H9 (cell line): ENCODE measurements at regions not wholly inside any gene's neighbourhood (a gene's known extent, or its start where the extent isn't known, plus 50 kb on each side); places are given as distances from the start of the nearest gene placed in this dataset.

Experiments used
- DNase-seq: peaks from one replicate; pipeline ENCODE4 v3.0.0-alpha.2; 2017
- H2AFZ ChIP-seq: one replicate; pipeline ENCODE4 v1.6.1; 2013; ENCODE audit warnings: mild to moderate bottlenecking, low read length, control low read depth, moderate library complexity
- H2AK5ac ChIP-seq: 2 replicates; pipeline ENCODE4 v1.6.1; 2013; ENCODE audit warnings: low read length, control low read depth, mixed read lengths; ENCODE audit not compliant: insufficient read length
- H2BK120ac ChIP-seq: one replicate; pipeline ENCODE4 v1.6.1; 2013; ENCODE audit warnings: low read depth, mild to moderate bottlenecking, low read length, control low read depth, inconsistent platforms; ENCODE audit not compliant: poor library complexity, severe bottlenecking
- H2BK12ac ChIP-seq: 2 replicates; pipeline ENCODE4 v1.6.1; 2013; ENCODE audit warnings: low read length, control low read depth, mixed read lengths, low read depth; ENCODE audit not compliant: insufficient read length
- H2BK15ac ChIP-seq: 2 replicates; pipeline ENCODE4 v1.6.1; 2013; ENCODE audit warnings: low read depth, low read length, control low read depth
- H2BK20ac ChIP-seq: one replicate; pipeline ENCODE4 v1.6.1; 2013; ENCODE audit warnings: low read depth, mild to moderate bottlenecking, low read length, control low read depth, inconsistent platforms; ENCODE audit not compliant: poor library complexity, severe bottlenecking
- H2BK5ac ChIP-seq: 2 replicates; pipeline ENCODE4 v1.6.1; 2013; ENCODE audit warnings: low read length, control low read depth, mixed read lengths; ENCODE audit not compliant: insufficient read length
- H3K14ac ChIP-seq: 2 replicates; pipeline ENCODE4 v1.6.1; 2013; ENCODE audit warnings: low read length, control low read depth; ENCODE audit not compliant: insufficient read depth
- H3K18ac ChIP-seq: 2 replicates; pipeline ENCODE4 v1.6.1; 2013; ENCODE audit warnings: low read depth, mild to moderate bottlenecking, mixed read lengths, low read length, control low read depth; ENCODE audit not compliant: insufficient read length
- H3K23ac ChIP-seq: 2 replicates; pipeline ENCODE4 v1.6.1; 2013; ENCODE audit warnings: low read length, control low read depth, mixed read lengths, low read depth; ENCODE audit not compliant: insufficient read length
- H3K23me2 ChIP-seq: 2 replicates; pipeline ENCODE4 v1.6.1; 2013; ENCODE audit warnings: low read depth, mild to moderate bottlenecking, mixed read lengths, low read length, control low read depth; ENCODE audit not compliant: insufficient read length, poor library complexity, severe bottlenecking
- H3K27ac ChIP-seq: 2 replicates; pipeline ENCODE4 v1.5.1; 2013; ENCODE audit warnings: low read length, control low read depth, mixed read lengths, low read depth; ENCODE audit not compliant: insufficient read length
- H3K27me3 ChIP-seq: 2 replicates; pipeline ENCODE4 v1.6.1; 2013; ENCODE audit warnings: low read length, control low read depth, inconsistent platforms; ENCODE audit not compliant: insufficient read depth
- H3K4ac ChIP-seq: 2 replicates; pipeline ENCODE4 v1.6.1; 2013; ENCODE audit warnings: low read depth, mild to moderate bottlenecking, control low read depth, inconsistent platforms, low read length, moderate library complexity
- H3K4me1 ChIP-seq: 2 replicates; pipeline ENCODE4 v1.6.1; 2013; ENCODE audit warnings: low read length, control low read depth, inconsistent platforms; ENCODE audit not compliant: insufficient read depth
- H3K4me2 ChIP-seq: 2 replicates; pipeline ENCODE4 v1.6.1; 2013; ENCODE audit warnings: low read length, control low read depth, mixed read lengths; ENCODE audit not compliant: insufficient read length, insufficient read depth
- H3K56ac ChIP-seq: 2 replicates; pipeline ENCODE4 v1.6.1; 2013; ENCODE audit warnings: low read depth, mild to moderate bottlenecking, mixed read lengths, low read length, control low read depth; ENCODE audit not compliant: insufficient read length
- H3K79me1 ChIP-seq: 2 replicates; pipeline ENCODE4 v1.6.1; 2013; ENCODE audit warnings: low read depth, mild to moderate bottlenecking, moderate library complexity, low read length, control low read depth, inconsistent platforms; ENCODE audit not compliant: insufficient read depth, poor library complexity, severe bottlenecking
- H3K79me2 ChIP-seq: 2 replicates; pipeline ENCODE4 v1.6.1; 2013; ENCODE audit warnings: low read length, control low read depth, inconsistent platforms; ENCODE audit not compliant: insufficient read depth
- H3K9ac ChIP-seq: 2 replicates; pipeline ENCODE4 v1.6.1; 2013; ENCODE audit warnings: low read length, control low read depth, mixed read lengths; ENCODE audit not compliant: insufficient read length; ENCODE audit errors: extremely low read depth
- H3K9me3 ChIP-seq: one replicate; pipeline ENCODE4 v1.6.1; 2013; ENCODE audit warnings: low read depth, low read length, inconsistent platforms; ENCODE audit not compliant: control insufficient read depth
- H3T11ph ChIP-seq: one replicate; pipeline ENCODE4 v1.6.1; 2013; ENCODE audit warnings: mild to moderate bottlenecking, low read length, control low read depth, inconsistent platforms
- H4K20me1 ChIP-seq: one replicate; pipeline ENCODE4 v1.6.1; 2013; ENCODE audit not compliant: control insufficient read depth, insufficient read length, insufficient read depth
- H4K5ac ChIP-seq: 2 replicates; pipeline ENCODE4 v1.6.1; 2013; ENCODE audit warnings: low read depth, mild to moderate bottlenecking, mixed read lengths, low read length, control low read depth; ENCODE audit not compliant: insufficient read length
- H4K8ac ChIP-seq: replicated peaks from 2 replicates; pipeline ENCODE4 v1.6.1; 2013; ENCODE audit warnings: low read length, control low read depth, mixed read lengths, low read depth; ENCODE audit not compliant: insufficient read length
- H4K91ac ChIP-seq: 2 replicates; pipeline ENCODE4 v1.6.1; 2013; ENCODE audit warnings: low read depth, mild to moderate bottlenecking, moderate library complexity, mixed read lengths, low read length, control low read depth; ENCODE audit not compliant: insufficient read length
- H3K27ac Mint-ChIP-seq, 3 experiments: 2 replicates in 2 of 3; 3 replicates in 1 of 3; pipeline ENCODE4 v1.8.0; 2020 to 2021; ENCODE audit warnings: mixed read lengths in 3 of 3, mild to moderate bottlenecking in 1 of 3, moderate library complexity in 1 of 3
- H3K27me3 Mint-ChIP-seq: 2 replicates; pipeline ENCODE4 v1.8.0; 2021; ENCODE audit warnings: low read depth, mild to moderate bottlenecking, moderate library complexity, mixed read lengths
- H3K36me3 Mint-ChIP-seq, 3 experiments: 2 replicates in 2 of 3; 3 replicates in 1 of 3; pipeline ENCODE4 v1.8.0; 2020 to 2021; ENCODE audit warnings: low read depth in 3 of 3, mixed read lengths in 3 of 3; ENCODE audit not compliant: insufficient read depth in 1 of 3
- H3K4me1 Mint-ChIP-seq, 2 experiments: 2 replicates each; pipeline ENCODE4 v1.8.0; 2020; ENCODE audit warnings: mixed read lengths in 2 of 2
- H3K4me3 Mint-ChIP-seq, 2 experiments: 2 replicates in 1 of 2; 3 replicates in 1 of 2; pipeline ENCODE4 v1.8.0; 2020 to 2021; ENCODE audit warnings: mild to moderate bottlenecking in 2 of 2, mixed read lengths in 2 of 2, moderate library complexity in 1 of 2
- H3K9me3 Mint-ChIP-seq, 2 experiments: 2 replicates in 1 of 2; 3 replicates in 1 of 2; pipeline ENCODE4 v1.8.0; 2020; ENCODE audit warnings: mild to moderate bottlenecking in 2 of 2, mixed read lengths in 2 of 2, moderate library complexity in 1 of 2
- WGBS: extraction: QIAGEN DNeasy Blood & Tissue Kit; methylation state at CpG from one replicate; pipeline ENCODE4 v1.1.7; 2013; ENCODE audit warnings: missing lambda C conversion rate, low lambda C conversion rate, mixed read lengths; ENCODE audit not compliant: insufficient read length; ENCODE audit errors: extremely low coverage; 5-methylcytosine and 5-hydroxymethylcytosine counted together
- TF ChIP-seq, protein P1 (sequence below): fragments of 200-600 bp; sonication (generic); conservative IDR thresholded peaks from 3 replicates; pipeline ENCODE4 v1.8.0; 2021; ENCODE audit warnings: antibody characterized with exemption, mild to moderate bottlenecking

DNA sequence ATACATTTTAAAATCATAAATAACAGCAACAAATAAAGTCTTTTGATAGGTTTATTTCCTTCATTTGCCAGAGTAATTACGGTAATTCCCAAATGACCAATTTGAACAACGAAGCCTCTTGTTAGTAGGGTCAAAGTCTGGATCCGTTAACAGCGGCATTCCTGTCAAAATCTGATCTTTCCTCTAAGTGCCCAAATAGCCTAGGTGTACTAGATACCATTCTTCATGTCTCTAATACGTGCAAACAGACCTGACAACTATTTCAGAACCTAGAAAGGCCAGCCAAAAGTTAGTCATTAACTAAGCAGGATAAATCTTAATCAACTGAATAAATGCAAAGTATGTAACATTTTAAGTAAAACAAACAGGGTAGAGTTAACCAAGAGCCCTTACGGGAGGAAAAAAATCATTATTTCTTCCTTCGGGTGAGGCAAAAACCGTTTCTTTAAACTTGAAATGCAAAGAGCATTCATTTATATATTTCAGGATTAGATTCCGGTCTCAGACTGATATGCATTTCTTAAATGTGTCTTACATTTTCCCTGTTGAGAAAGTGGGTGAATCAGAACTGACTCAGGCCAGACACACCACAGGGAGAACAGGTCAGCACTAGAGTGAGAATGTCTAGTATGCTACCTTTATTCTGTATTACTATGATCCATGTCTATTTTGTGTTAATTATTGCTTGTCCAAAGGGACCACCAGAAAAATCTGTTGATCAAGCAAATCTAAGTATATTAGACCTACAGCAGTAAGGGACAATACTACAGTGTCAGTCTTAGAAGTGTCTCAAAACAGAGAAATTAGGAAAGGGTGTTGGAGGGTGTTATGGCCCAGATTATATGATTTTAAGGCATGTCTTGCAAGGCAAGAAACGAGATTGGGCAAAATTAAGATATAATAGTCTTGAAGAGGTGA is 141.5 kb upstream of the NDUFV2 start:
- H2AK5ac ChIP-seq: no peak overlapping the region
- Mint-ChIP-seq H3K9me3 (peaks cover 7 to 8% of the 10 kb centered on the region in 2 experiments), H3K4me3 (no peak overlapping the region), H3K27me3 (no peaks in the 10 kb centered on the region; the same call in 1 of the 2 replicates), H3K27ac (no peak overlapping the region), H3K4me1 (peaks cover 43 to 44% of the 10 kb centered on the region in 2 experiments), H3K36me3 (peaks cover 0 to 4% (median 4%) of the 10 kb centered on the region in 3 experiments; a peak in 4 of 7 replicates)
- H2BK20ac ChIP-seq: no peak overlapping the region
- WGBS: no CpG with 5 or more reads among the region's 10 CpGs
- no peak overlapping the region for H3K27ac ChIP-seq
- DNase-seq: no peak
- H3K4me1 ChIP-seq: peaks cover 8% of the 10 kb centered on the region; the same call in 1 of the 2 replicates
- H4K5ac ChIP-seq: no peak overlapping the region
- no peak overlapping the region for H3K9ac ChIP-seq
- no peak overlapping the region for H3K14ac ChIP-seq
- no peak overlapping the region for H2BK12ac ChIP-seq
- H4K91ac ChIP-seq: no peak overlapping the region
- H2BK120ac ChIP-seq: no peak overlapping the region
- H3K23ac ChIP-seq: no peak overlapping the region
- H3K56ac ChIP-seq: no peak overlapping the region
- H3K23me2 ChIP-seq: no peaks in the 10 kb centered on the region
- no peak overlapping the region for H2BK15ac ChIP-seq
- TF ChIP-seq, protein P1, sequence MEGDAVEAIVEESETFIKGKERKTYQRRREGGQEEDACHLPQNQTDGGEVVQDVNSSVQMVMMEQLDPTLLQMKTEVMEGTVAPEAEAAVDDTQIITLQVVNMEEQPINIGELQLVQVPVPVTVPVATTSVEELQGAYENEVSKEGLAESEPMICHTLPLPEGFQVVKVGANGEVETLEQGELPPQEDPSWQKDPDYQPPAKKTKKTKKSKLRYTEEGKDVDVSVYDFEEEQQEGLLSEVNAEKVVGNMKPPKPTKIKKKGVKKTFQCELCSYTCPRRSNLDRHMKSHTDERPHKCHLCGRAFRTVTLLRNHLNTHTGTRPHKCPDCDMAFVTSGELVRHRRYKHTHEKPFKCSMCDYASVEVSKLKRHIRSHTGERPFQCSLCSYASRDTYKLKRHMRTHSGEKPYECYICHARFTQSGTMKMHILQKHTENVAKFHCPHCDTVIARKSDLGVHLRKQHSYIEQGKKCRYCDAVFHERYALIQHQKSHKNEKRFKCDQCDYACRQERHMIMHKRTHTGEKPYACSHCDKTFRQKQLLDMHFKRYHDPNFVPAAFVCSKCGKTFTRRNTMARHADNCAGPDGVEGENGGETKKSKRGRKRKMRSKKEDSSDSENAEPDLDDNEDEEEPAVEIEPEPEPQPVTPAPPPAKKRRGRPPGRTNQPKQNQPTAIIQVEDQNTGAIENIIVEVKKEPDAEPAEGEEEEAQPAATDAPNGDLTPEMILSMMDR: no peak
- H2BK5ac ChIP-seq: no peak overlapping the region
- H2AFZ ChIP-seq: no peak overlapping the region
- H3K4ac ChIP-seq: no peak overlapping the region
- no peaks in the 10 kb centered on the region for H3K79me2 ChIP-seq
- H4K8ac ChIP-seq: no peak overlapping the region
- no peaks in the 10 kb centered on the region for H3K79me1 ChIP-seq
- no peaks in the 10 kb centered on the region for H3K9me3 ChIP-seq
- no peaks in the 10 kb centered on the region for H4K20me1 ChIP-seq
- H3K27me3 ChIP-seq: no peaks in the 10 kb centered on the region
- H3T11ph ChIP-seq: no peak overlapping the region
- no peak overlapping the region for H3K18ac ChIP-seq
- H3K4me2 ChIP-seq: no peak overlapping the region
